ENCODE measurements at regions not wholly inside any gene's neighbourhood (a gene's known extent, or its start where the extent isn't known, plus 50 kb on each side); places are given as distances from the start of the nearest gene placed in this dataset.
A peak's percentile ranks its signal among the peaks of the same experiment; 100 is the strongest.

- H3K27ac ChIP-seq: no peak overlapping the region
- H3K4me2 ChIP-seq: no peak overlapping the region
- H4K20me1 ChIP-seq (ENCODE audit: insufficient read depth): no peaks in the 10 kb centered on the region
- no peaks in the 10 kb centered on the region for H3K36me3 ChIP-seq (ENCODE audit: insufficient read depth)
- TF ChIP-seq, protein P1, sequence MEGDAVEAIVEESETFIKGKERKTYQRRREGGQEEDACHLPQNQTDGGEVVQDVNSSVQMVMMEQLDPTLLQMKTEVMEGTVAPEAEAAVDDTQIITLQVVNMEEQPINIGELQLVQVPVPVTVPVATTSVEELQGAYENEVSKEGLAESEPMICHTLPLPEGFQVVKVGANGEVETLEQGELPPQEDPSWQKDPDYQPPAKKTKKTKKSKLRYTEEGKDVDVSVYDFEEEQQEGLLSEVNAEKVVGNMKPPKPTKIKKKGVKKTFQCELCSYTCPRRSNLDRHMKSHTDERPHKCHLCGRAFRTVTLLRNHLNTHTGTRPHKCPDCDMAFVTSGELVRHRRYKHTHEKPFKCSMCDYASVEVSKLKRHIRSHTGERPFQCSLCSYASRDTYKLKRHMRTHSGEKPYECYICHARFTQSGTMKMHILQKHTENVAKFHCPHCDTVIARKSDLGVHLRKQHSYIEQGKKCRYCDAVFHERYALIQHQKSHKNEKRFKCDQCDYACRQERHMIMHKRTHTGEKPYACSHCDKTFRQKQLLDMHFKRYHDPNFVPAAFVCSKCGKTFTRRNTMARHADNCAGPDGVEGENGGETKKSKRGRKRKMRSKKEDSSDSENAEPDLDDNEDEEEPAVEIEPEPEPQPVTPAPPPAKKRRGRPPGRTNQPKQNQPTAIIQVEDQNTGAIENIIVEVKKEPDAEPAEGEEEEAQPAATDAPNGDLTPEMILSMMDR (conservative IDR thresholded peaks at IDR 0.05; ENCODE audit: low read depth, low read length): no peak
- H3K27me3 ChIP-seq (ENCODE audit: insufficient read depth, low read depth): no peaks in the 10 kb centered on the region
- H2AFZ ChIP-seq (ENCODE audit: low read depth): no peak overlapping the region
- H3K9ac ChIP-seq: no peak overlapping the region
- H3K4me3 ChIP-seq (IDR thresholded peaks at IDR 0.05; ENCODE audit: insufficient read depth, low read depth, low read length): no peak overlapping the region
- H3K79me2 ChIP-seq (ENCODE audit: insufficient read depth, low read depth): no peaks in the 10 kb centered on the region
- H3K4me1 ChIP-seq (ENCODE audit: low read depth, poor library complexity, severe bottlenecking): no peaks in the 10 kb centered on the region
Observed at GRCh38 chr6:98498144-98498775, 336.1 kb upstream of the POU3F2 start.

DNA sequence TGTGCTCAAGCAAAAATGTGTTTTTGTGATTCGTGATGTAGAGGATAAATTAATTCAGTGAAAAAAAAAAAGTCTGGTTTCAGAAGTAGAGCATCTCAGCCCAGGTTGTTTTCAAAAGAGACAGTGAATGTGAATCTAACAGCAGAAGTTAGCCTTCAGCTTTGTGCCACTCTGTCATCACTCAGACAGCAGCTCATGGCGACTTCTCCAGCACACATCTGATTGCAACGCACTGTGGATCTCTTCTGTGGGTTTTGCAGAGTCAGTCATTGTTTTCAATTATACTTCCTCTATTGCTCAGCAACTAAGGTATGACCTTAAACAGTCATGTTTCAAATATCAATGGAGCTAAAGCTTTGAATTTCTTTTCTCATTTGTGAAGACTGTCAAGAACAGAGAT, 335.5 kb upstream of the POU3F2 start:
- Histone ChIP-seq H2AFZ (ENCODE audit: low read depth) (no peak overlapping the region), H3K79me2 (ENCODE audit: insufficient read depth, low read depth) (no peaks in the 10 kb centered on the region), H3K27ac (no peak overlapping the region), H3K27me3 (ENCODE audit: insufficient read depth, low read depth) (no peaks in the 10 kb centered on the region), H4K20me1 (ENCODE audit: insufficient read depth) (no peaks in the 10 kb centered on the region), H3K4me2 (no peak overlapping the region), H3K4me1 (ENCODE audit: low read depth, poor library complexity, severe bottlenecking) (no peaks in the 10 kb centered on the region), H3K36me3 (ENCODE audit: insufficient read depth) (no peaks in the 10 kb centered on the region), H3K4me3 (IDR thresholded peaks at IDR 0.05; ENCODE audit: insufficient read depth, low read depth, low read length) (no peak overlapping the region), H3K9ac (no peak overlapping the region)
- TF ChIP-seq, protein P1 (conservative IDR thresholded peaks at IDR 0.05; ENCODE audit: low read depth, low read length): no peak

DNA sequence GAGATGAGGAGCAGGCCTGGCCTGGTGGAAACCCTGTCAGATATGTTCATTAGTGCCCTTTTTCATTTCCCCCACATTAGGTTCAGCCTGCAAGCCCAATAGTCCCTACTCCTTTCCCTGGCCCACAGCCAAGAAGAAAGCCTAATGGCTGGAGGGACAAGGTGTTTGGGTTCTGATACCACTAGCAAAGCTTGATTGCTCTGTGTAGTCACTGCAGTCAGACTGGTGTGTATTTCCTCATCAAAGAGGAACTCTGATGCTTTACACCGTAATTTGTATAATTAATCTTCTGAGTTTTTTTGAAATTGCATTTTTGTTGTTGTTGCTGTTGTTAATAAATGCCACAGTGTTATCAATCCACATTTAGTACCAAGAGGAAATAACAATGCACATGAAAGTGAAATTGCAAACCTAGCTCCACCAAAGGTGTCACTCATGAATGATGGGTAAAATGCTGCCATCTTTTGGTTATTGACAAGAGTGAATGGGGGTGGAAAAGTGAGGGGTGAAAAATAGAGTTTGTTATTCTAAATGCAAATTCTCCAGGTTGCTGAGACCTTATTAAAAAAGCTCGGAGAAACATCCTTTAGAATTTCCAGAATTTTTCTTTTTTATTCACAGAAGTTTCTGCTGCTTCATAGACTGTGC, 320.2 kb upstream of the POU3F2 start:
- H3K4me2 ChIP-seq: peak overlapping the region; percentile 35; the same call in 1 of the 2 replicates
- H3K27me3 ChIP-seq (ENCODE audit: insufficient read depth, low read depth): no peaks in the 10 kb centered on the region
- H3K79me2 ChIP-seq (ENCODE audit: insufficient read depth, low read depth): no peaks in the 10 kb centered on the region
- H3K4me3 ChIP-seq (IDR thresholded peaks at IDR 0.05; ENCODE audit: insufficient read depth, low read depth, low read length): no peak overlapping the region
- peak overlapping the region; percentile 43; the same call in 1 of the 2 replicates for H2AFZ ChIP-seq (ENCODE audit: low read depth)
- H3K36me3 ChIP-seq (ENCODE audit: insufficient read depth): no peaks in the 10 kb centered on the region
- peaks cover 10% of the 10 kb centered on the region for H3K4me1 ChIP-seq (ENCODE audit: low read depth, poor library complexity, severe bottlenecking)
- no peak overlapping the region for H3K9ac ChIP-seq
- no peak overlapping the region for H3K27ac ChIP-seq
- no peaks in the 10 kb centered on the region for H4K20me1 ChIP-seq (ENCODE audit: insufficient read depth)
- TF ChIP-seq, protein P1 (conservative IDR thresholded peaks at IDR 0.05; ENCODE audit: low read depth, low read length): peak; percentile 43; the same call in 1 of the 2 replicates

- H3K36me3 ChIP-seq (ENCODE audit: insufficient read depth): no peaks in the 10 kb centered on the region
- no peak overlapping the region for H3K9ac ChIP-seq
- H2AFZ ChIP-seq (ENCODE audit: low read depth): no peak overlapping the region
- no peak overlapping the region for H3K4me2 ChIP-seq
- H3K27me3 ChIP-seq (ENCODE audit: insufficient read depth, low read depth): no peaks in the 10 kb centered on the region
- H3K4me3 ChIP-seq (IDR thresholded peaks at IDR 0.05; ENCODE audit: insufficient read depth, low read depth, low read length): no peak overlapping the region
- TF ChIP-seq, protein P1 (conservative IDR thresholded peaks at IDR 0.05; ENCODE audit: low read depth, low read length): no peak
- H3K79me2 ChIP-seq (ENCODE audit: insufficient read depth, low read depth): no peaks in the 10 kb centered on the region
- H3K27ac ChIP-seq: no peak overlapping the region
- no peaks in the 10 kb centered on the region for H4K20me1 ChIP-seq (ENCODE audit: insufficient read depth)
- H3K4me1 ChIP-seq (ENCODE audit: low read depth, poor library complexity, severe bottlenecking): peaks cover 10% of the 10 kb centered on the region
Observed at GRCh38 chr6:98514796-98515195, 319.6 kb upstream of the POU3F2 start.

All from KMS-11 (cell line).